ENCODE measurements at regions not wholly inside any gene's neighbourhood (a gene's known extent, or its start where the extent isn't known, plus 50 kb on each side); places are given as distances from the start of the nearest gene placed in this dataset.
"Not testable (repeated sequence)": the region's sequence is repeated elsewhere in the genome, so short reads cannot be mapped to it uniquely, and the experiment has no call there.

- no peaks in the 10 kb centered on the region for H3K9me3 ChIP-seq (ENCODE audit: control insufficient read depth, insufficient read depth, low read depth, low read length)
- CTCF ChIA-PET: no interaction called here
- H3K27me3 ChIP-seq (ENCODE audit: control insufficient read depth, insufficient read depth, low read length): no peaks in the 10 kb centered on the region
- H3K4me1 ChIP-seq (ENCODE audit: control insufficient read depth, insufficient read depth, low read length): no peaks in the 10 kb centered on the region
- no peaks in the 10 kb centered on the region for H3K36me3 ChIP-seq (ENCODE audit: control insufficient read depth, insufficient read depth, low read length)
- no peak overlapping the region for H3K4me3 ChIP-seq (ENCODE audit: low read depth in 2 of 2, low read length in 2 of 2)
- no TSS peak for BruUV-seq (replicated peaks)
- ATAC-seq: no peak
- TF ChIP-seq REST (IDR thresholded peaks at IDR 0.05; ENCODE audit: insufficient read depth in 1 of 2, low read depth in 2 of 2, low read length in 1 of 2): no peak
- no peak for TF ChIP-seq TCF7L2 (IDR thresholded peaks at IDR 0.05; ENCODE audit: low read depth, low read length)
- TF ChIP-seq POLR2AphosphoS5 (IDR thresholded peaks at IDR 0.05; ENCODE audit: low read depth, low read length): no peak
- TF ChIP-seq CTCF (IDR thresholded peaks at IDR 0.05): no peak
- no peak for DNase-seq (ENCODE audit: low read depth, low spot score)
- intact Hi-C loops (cut with micrococcal nuclease; ENCODE audit: unreplicated experiment) (no loop called here), in situ Hi-C loops (cut with HindIII; ENCODE audit: low pct_unique_long_range_greater_than_20kb, low sequenced_read_pairs) (no loop called here)
- POLR2A ChIA-PET: no interaction called here
- no peak overlapping the region for H3K27ac ChIP-seq (ENCODE audit: low read length)
Observed at GRCh38 chr20:6663104-6663503, 104.4 kb upstream of the BMP2 start.

- in situ Hi-C loops (cut with HindIII; ENCODE audit: low pct_unique_long_range_greater_than_20kb, low sequenced_read_pairs) (no loop called here), intact Hi-C loops (cut with micrococcal nuclease; ENCODE audit: unreplicated experiment) (no loop called here)
- H3K36me3 ChIP-seq (ENCODE audit: control insufficient read depth, insufficient read depth, low read length): no peaks in the 10 kb centered on the region
- no peak for ATAC-seq
- TF ChIP-seq POLR2AphosphoS5 (IDR thresholded peaks at IDR 0.05; ENCODE audit: low read depth, low read length): no peak
- no peak for DNase-seq (ENCODE audit: low read depth, low spot score)
- ChIA-PET CTCF (no interaction called here), POLR2A (no interaction called here)
- BruUV-seq (replicated peaks): no TSS peak
- no peaks in the 10 kb centered on the region for H3K27me3 ChIP-seq (ENCODE audit: control insufficient read depth, insufficient read depth, low read length)
- H3K9me3 ChIP-seq (ENCODE audit: control insufficient read depth, insufficient read depth, low read depth, low read length): no peaks in the 10 kb centered on the region
- H3K27ac ChIP-seq (ENCODE audit: low read length): no peak overlapping the region
- no peaks in the 10 kb centered on the region for H3K4me1 ChIP-seq (ENCODE audit: control insufficient read depth, insufficient read depth, low read length)
- no peak overlapping the region for H3K4me3 ChIP-seq (ENCODE audit: low read depth in 2 of 2, low read length in 2 of 2)
Observed at GRCh38 chr20:6662309-6662708, 105.2 kb upstream of the BMP2 start.

- in situ Hi-C loops (cut with HindIII; ENCODE audit: low pct_unique_long_range_greater_than_20kb, low sequenced_read_pairs): no loop called here
- no peaks in the 10 kb centered on the region for H3K27me3 ChIP-seq (ENCODE audit: control insufficient read depth, insufficient read depth, low read length)
- no peak overlapping the region for H3K27ac ChIP-seq (ENCODE audit: low read length)
- H3K9me3 ChIP-seq (ENCODE audit: control insufficient read depth, insufficient read depth, low read depth, low read length): no peaks in the 10 kb centered on the region
- no peak for ATAC-seq
- TF ChIP-seq CTCF (IDR thresholded peaks at IDR 0.05) (no peak), TCF7L2 (IDR thresholded peaks at IDR 0.05; ENCODE audit: low read depth, low read length) (no peak), SIN3A (IDR thresholded peaks at IDR 0.05; ENCODE audit: borderline replicate concordance, insufficient read depth, low read depth, low read length) (no peak), REST (IDR thresholded peaks at IDR 0.05; ENCODE audit: insufficient read depth in 1 of 2, low read depth in 2 of 2, low read length in 1 of 2) (no peak), POLR2AphosphoS5 (IDR thresholded peaks at IDR 0.05; ENCODE audit: low read depth, low read length) (no peak)
- H3K4me1 ChIP-seq (ENCODE audit: control insufficient read depth, insufficient read depth, low read length): no peaks in the 10 kb centered on the region
- no TSS peak for BruUV-seq (replicated peaks)
- DNase-seq (ENCODE audit: low read depth, low spot score): no peak
- no peak overlapping the region for H3K4me3 ChIP-seq (ENCODE audit: low read depth in 2 of 2, low read length in 2 of 2)
- no peaks in the 10 kb centered on the region for H3K36me3 ChIP-seq (ENCODE audit: control insufficient read depth, insufficient read depth, low read length)
- intact Hi-C loops (cut with micrococcal nuclease; ENCODE audit: unreplicated experiment): no loop called here
- POLR2A ChIA-PET: no interaction called here
- CTCF ChIA-PET: no interaction called here
Observed at GRCh38 chr20:6660441-6660840, 107.0 kb upstream of the BMP2 start.

- ATAC-seq; DNase-seq (ENCODE audit: low read depth, low spot score); CTCF ChIA-PET; H3K4me3 ChIP-seq (ENCODE audit: low read depth in 2 of 2, low read length in 2 of 2); H3K27me3 ChIP-seq (ENCODE audit: control insufficient read depth, insufficient read depth, low read length); BruUV-seq (replicated peaks); H3K9me3 ChIP-seq (ENCODE audit: control insufficient read depth, insufficient read depth, low read depth, low read length); H3K4me1 ChIP-seq (ENCODE audit: control insufficient read depth, insufficient read depth, low read length); in situ Hi-C loops (cut with HindIII; ENCODE audit: low pct_unique_long_range_greater_than_20kb, low sequenced_read_pairs); H3K27ac ChIP-seq (ENCODE audit: low read length); H3K36me3 ChIP-seq (ENCODE audit: control insufficient read depth, insufficient read depth, low read length); POLR2A ChIA-PET; intact Hi-C loops (cut with micrococcal nuclease; ENCODE audit: unreplicated experiment): not testable (repeated sequence)
Observed at GRCh38 chr20:6658909-6659308, 108.6 kb upstream of the BMP2 start.
